ENCODE measurements at regions not wholly inside any gene's neighbourhood (a gene's known extent, or its start where the extent isn't known, plus 50 kb on each side); places are given as distances from the start of the nearest gene placed in this dataset.
"Not testable (repeated sequence)": the region's sequence is repeated elsewhere in the genome, so short reads cannot be mapped to it uniquely, and the experiment has no call there.

DNA sequence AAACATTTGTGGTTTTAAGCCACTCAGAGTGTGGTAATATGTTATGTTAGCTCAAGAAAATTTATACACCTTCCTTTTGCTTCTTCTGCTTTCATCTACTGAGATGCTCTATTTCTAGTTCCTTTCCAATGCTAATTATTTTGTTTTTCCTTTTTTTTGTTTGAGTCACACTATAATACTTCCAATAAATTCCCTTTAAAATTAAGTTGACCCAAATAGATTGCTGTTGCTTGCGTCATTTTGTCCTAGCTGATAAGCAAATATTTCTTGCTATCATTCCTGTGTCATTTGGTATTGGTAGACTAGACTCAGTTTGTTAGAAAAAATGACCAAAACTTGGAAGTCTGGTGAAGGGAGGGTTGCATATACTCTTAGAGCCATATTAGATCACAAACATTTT lies 437.0 kb upstream of the CNTN6 start:
- DNase-seq = no peak

DNA sequence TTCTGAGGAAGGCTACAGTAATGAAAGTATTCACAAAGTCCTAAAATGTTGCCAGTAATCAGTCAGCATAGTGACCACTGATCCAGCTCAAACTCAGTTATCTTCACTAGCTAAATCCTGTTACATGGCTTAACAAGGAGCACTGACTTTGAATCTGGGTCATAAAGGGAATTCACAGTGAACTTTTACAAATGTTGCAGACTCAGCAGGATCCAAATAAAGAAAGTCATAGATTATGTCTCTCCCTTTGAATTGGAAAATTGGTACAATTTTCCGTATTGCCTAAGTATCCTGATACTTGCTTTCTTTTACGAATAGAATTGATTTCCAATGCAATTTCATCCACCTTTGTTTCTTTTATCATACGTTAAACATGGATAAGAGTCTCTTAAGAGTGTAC lies 431.5 kb upstream of the CNTN6 start:
- no peak for DNase-seq

DNA sequence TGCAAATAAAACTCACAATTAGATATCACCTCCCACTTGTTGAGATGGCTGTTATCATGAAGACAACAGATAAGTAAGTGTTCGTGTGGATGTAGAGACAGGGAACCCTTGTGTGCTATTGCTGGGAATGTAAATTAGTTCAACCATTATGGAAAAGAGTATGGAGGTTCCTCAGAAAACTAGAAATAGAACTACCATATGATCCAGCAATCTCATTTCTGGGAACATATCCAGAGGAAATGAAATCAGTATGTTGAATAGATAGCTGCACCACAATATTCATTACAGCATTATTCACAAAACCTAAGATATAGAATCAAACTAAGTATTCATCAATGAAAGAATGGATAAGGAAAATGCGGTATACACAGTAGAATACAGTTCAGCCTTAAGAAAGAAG lies 418.7 kb upstream of the CNTN6 start:
- no peak for DNase-seq

DNA sequence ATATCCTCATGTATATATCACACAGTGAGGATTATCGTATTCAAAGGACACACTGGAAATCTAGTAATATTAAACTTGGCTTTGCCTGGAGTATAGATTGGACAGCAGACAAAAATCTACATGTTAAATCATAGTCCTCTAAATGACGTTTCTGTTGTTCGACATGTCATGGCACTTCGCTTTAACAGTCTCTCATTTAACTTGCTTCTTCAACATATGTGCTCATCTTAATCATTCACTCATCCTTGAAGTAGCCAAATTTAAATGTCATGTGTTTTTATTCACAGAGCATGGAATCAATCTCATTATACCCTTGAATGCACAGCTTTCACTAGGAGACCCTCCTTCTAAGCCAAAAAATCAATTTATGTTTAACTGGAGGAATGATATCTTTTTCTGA lies 417.0 kb upstream of the CNTN6 start:
- DNase-seq = no peak

DNA sequence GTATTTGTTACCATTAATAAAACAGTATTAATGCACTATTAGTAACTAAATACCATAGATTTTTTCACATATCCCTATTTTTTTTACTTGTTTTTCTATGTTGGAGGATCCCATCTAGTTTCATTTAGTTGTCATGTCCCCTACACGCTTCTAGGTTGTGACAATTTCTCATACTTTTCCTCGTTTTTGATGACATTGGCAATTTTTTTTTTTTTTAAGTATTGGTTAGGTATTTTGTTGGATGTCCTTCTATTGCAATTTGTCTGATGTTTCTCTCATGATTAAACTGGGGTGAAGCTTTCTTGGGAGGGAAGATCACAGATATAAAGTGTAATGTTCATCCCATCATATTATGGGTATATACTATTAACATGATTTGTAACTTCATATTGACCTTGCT lies 409.1 kb upstream of the CNTN6 start:
- DNase-seq = no peak

DNA sequence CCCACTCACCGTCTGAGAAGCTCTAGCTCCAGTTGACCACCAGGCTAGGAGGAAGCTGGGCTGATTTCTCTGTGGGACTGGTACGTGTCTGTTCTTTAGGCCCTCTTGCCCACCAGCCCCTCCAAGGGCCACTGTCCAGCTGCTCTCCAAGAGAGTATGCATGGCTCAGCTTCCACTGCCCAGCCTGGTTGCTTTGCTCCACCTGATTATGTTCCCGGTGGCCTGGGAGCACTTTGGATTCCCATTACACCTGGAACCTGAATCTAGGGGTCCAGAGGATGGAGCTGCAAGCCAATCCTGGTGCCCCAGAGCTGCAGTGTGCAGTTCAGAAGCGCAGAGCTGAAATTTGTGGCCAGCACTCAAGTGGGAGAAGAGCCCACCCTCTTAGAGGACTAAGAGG lies 402.1 kb upstream of the CNTN6 start:
- DNase-seq = no peak

DNA sequence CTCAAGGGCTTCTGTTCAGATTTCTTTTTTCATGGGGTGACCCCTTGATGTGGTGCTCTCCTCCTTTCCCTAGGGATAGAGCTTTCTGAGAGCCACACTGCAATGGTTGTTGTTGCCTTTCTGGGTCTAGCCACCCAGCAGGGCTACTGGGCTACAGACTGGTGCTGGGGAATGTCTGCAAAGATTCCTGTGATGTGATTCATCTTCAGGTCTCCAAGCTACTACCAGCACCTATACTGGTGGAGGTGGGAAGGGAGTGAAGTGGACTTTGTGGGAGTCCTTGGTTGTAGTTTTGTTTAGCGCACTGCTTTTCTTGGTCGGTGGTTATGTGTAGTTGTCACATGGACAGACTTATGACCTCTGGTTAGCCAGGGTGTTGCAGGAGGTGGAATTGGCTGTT lies 392.3 kb upstream of the CNTN6 start:
- DNase-seq = no peak

DNA sequence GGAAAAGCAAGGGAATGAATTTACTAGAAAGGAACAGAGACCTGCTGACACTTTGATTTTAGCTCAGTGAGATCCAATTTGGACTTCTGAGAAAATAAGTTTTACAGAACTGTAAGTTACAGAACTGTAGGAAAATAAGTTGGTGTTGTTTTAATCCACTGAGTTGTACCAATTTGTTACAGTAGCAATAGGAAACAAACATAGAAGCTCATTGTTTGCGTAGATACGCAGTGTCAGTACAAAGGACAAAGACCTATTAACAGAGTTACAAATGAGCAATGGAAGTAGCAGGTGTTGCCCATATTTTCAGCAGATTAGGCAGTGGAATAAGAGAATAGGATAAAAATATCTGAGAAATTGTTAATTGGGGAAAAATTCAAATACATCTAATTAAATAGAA lies 385.8 kb upstream of the CNTN6 start:
- DNase-seq = no peak

DNA sequence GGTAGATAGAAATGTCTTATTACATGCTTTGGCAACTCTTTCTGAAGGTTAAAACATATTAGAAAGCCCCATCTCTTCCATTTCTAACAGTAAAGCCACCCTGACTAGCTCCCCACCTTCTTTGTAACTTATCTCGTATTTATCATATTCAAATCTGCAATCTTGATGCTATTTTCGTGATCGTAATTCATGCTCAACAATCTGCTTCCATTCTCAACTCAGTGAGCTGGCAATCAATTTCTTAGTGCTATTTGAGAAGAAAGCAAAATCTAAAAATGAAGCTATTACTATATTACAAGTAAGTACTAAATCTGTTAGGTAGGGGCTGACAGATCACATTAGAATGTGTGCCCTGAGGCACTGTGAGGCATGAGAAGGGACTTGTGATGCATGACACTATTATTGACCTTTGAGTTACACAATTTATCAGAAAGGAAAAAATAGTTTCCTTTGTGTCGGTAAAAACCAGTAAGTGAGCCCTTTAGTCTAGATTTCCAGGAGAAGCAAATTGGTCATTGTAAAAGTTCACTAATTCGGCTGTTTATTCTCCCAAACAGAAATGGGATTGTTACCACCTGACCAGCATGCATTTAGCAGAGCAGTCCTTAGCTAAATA lies 379.7 kb upstream of the CNTN6 start:
- DNase-seq = no peak

DNA sequence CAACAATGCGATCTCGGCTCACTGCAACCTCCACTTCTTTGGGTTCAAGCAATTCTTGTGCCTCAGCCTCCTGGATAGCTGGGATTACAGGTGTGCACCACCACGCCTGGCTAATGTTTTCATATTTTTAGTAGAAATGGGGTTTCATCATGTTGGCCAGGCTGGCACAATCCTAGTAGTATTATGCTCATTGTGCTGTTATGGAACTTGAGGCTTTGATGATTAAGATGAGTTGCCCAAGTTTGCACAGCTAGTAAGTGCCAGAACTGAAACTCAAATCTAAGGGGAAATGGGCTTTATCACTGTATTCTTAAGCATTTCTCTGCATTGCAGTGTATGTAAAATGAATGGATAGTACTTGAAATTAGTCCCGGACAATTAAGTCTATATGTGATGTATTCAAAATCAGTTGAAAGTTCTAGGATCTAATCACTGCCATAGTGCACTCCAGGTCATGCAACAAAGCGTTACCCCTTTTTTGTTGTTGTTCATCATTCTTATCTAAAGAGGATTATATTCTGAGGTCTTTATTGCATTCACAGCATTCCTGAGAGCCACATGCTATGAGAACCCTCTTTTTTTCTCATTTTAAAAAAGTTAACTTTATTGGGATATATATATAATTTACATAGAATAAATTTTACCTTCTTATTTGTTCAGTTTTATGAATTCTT lies 378.7 kb upstream of the CNTN6 start:
- no peak for DNase-seq

DNA sequence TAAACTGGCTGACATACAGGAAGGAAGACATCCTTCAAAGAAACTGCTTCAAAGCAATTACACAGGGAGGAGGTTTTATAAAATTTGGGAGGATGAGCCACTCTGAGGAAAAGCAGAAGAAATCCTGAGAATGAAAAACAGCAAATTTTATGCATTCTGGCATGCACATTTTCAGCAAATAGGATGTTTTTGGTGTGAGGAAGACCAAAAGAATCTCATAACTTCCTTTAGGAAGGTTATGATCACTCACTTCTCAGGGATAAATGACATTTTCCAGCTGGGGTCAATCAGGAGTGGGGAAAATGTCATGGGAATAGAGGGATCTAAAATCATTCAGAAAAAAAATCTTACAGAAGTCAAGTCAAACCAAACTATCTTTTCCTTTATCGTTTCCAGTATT lies 371.7 kb upstream of the CNTN6 start:
- no peak for DNase-seq

DNA sequence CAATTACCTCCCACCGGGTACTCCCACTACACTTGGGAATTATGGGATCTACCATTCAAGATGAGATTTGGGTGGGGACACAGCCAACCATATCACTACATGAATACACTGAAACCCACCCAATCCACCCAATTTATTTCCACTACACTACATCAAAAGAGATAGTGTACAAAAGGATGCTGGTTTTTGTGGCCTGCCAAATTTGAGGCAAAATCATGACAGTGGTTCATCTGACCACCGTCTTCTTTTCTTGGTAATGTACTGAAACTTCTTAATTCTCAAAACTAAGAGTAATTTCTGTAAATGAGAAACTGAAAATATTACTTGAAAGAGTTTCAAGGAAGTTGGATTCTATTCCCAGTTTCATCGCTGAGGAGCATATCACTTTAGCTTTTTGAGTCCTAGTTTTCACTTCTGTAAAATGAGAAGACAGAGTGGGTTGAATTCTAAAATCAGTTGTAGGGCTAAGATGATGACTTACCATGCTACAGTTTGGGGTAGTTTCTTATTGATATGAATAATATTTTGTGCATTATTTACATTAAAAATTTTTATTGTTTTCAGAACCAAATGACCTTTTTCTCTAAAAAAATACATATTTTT lies 360.4 kb upstream of the CNTN6 start:
- DNase-seq = no peak

DNA sequence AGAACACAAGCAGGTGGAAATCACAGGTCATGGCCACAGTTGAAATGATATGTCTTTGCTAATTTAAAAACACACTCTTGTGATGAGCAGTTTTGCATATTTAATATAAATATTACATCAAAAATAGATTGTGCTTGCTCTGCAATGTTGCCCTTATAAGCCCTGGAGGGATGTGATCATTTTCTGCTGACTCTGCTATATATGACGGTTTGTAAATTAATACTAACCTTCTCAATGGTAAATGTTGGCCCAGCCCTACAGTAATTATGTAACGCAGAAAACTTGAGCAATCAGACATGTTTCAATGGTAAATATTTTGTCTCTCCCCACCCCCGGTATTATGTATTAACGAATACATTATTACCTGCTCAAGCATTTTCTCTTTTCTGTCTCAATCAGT lies 359.5 kb upstream of the CNTN6 start:
- no peak for DNase-seq

DNA sequence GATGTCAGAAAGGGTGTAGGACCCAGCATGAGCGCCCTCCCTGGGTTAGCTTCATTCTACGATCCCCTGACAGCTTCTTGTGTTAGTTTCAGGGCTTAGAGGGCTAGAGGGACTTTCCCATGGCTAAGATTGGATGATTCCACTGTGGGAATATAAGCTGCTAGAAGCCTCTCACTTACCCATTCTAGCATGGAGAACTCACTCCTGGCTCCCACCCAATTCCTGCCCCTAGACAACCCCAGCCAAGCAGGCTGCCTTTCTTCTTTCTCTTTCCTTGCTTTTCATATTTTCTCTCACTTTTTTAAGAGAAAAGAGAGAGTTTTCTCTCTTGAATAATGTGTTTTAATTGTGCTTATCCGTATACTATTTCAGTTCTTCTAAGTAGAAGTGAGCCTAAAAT lies 335.1 kb upstream of the CNTN6 start:
- no peak for DNase-seq

DNA sequence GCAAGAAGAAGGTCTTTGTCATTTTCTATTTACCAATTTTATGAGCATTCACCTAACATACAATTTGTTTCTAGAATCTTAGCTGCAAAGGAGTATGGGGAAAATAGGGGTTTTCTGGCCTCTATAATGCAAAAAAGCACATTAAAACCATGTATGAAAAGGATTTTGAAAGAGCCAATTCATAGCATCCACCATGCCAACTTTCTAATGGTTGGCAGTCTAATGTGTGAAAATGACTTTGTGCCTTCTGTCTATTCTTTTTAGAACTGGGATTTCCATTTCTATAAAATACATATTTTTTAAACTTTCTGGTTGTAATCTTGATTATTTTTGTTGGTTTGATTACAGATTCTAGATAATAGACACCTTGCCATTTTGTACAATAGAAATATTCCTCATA lies 333.7 kb upstream of the CNTN6 start:
- DNase-seq = no peak

DNA sequence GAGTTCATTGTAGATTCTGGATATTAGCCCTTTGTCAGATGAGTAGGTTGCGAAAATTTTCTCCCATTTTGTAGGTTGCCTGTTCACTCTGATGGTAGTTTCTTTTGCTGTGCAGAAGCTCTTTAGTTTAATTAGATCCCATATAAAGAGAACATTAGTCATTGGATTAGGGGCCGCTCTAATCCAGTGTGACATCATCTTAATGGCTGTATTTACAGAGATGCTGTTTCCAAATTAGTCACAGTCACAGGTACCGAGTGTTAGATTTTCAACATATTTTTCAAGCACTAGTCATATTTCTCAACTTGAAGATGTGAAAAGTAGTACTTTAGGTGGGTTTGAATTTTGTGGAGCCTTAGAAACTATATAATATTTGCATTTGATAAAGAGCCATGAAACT lies 319.4 kb upstream of the CNTN6 start:
- DNase-seq = not testable (repeated sequence)

DNA sequence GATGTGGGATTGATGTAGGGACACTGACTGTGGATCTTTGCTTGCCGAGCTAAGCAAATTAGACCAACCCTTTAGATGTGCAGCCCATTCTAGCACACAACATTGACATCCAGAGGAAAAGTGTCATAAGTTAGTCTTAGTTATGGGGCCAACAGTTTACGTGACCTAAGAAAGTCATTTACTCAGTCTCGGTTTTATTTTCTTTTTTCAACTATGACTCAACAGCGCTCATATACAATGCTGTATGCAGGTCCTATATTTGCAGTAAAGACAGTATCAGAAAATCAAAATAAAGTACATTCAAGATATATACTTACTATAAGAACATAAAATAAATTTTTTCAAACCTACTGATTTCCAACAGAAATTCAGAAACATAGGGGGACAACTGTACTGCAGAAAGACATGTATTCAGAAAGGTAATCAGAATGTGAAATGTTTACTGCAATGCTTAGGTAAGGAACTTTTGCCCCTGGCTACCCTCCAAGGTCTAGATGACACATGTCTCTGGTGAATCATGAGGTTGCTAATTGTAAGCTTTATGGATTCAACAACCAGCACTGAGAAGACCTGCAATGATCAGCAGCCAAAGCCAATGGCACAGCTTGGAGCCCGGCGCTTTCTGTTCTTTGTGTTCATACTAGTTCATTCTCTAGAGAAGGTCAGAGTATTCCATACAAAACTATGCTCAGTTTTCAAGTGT lies 317.5 kb upstream of the CNTN6 start:
- DNase-seq = no peak

DNA sequence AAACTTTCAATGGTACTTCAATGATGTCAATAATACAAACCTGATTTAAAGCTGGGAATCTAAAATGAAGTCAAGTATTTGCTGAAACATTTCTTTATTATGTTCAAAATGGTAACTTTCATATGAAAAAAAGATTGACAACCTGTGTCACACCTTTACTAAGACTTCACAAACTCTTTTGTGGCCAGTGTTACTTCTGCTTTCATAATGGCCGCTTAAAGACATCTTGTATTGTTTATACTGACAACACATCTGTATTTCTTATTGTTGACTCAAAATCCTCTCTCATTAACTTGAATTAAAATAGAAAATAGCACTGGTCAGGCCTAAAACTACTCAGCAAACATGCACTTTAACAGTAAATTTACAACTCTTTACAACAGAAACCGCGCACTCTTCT lies 312.3 kb upstream of the CNTN6 start:
- no peak for DNase-seq

DNA sequence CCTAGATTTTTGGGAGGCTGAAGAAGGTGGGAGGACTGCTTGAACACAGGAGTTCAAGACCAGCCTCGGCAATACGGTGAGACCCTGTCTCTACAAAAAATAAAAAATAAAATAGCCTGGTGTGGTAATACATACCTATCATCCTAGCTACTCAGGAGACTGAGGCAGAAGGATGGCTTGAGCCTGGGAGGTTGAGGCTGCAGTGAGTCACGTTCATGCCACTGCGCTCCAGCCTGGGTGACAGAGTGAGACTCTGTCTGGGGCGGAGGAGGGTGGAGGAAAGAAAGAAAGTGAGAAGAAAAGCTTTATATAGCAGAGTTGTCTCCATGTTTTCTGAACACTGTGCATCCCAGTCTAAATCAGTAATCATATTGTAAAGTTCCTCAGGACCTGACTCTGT lies 301.4 kb upstream of the CNTN6 start:
- no peak for DNase-seq

DNA sequence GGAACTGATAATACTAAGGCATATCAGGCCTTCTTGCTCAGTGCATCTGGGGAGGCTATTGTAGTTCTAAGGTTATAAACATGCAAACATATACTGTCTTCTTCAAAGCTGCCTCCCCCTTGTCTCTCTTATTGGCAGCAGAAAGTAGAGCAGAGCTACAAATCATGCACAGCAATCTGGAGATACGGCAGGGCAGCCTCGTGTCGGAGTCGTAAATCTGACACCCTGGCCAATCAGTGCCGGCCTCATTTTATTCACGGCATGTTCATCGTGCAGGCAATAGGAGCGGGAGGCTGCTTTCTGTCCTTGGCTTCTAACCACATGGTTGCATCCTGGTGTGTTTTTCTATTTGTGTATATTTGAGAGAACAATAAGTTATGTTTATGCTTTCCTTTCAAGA lies 300.2 kb upstream of the CNTN6 start:
- DNase-seq = no peak

DNA sequence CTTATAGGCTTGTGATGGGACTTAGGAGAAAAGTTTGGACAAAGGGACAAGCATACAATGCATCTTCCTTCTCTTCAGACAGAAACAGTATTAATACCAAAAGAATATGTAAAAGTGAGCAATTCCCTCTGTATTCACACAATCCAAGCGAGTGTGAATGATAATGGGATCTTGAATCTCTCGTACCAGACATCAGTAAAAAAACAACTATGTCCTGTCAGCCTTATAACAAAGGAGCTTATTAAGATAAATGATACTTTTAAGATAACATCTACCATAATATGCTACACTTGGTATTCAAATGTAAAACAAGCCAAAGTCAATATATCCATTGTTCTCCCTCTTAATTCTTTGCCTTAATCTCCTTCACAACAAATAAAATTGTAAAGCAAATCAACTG lies 288.6 kb upstream of the CNTN6 start:
- DNase-seq = no peak

DNA sequence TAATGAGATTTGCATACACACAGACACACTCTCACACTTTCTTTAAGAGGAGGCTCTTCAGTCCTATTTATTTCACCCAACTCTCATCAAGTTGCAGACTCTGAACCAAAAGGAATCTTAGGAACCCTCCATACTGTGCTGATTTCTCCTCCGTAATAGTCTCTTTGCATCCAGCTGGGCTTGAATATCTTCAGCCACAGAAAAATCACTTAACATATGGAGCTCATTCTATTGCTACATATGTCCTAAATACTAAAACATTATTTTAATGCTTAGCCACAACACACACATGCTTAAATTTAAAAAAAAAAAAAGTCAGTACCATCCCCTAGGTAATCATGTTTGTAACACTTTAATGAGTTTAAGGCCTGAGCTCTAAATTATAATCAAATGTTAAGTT lies 287.5 kb upstream of the CNTN6 start:
- DNase-seq = no peak

DNA sequence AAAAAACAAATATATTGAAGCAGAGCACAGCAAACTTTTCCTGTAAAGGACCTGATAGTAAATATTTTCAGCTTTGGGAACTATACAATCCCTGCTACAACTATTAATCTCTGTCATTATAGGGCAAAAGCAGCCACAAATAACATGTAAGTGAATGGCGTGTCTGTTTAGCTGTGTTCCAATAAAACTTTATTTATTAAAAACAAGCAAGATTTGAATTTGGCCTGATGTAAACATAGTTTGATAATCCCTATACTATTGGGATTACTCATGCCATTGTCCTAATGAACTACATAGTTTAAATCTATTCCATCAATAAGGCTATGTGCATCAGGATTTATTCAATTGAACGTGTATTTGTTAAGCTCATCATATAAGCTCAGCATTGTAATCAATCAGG lies 286.8 kb upstream of the CNTN6 start:
- DNase-seq = no peak

DNA sequence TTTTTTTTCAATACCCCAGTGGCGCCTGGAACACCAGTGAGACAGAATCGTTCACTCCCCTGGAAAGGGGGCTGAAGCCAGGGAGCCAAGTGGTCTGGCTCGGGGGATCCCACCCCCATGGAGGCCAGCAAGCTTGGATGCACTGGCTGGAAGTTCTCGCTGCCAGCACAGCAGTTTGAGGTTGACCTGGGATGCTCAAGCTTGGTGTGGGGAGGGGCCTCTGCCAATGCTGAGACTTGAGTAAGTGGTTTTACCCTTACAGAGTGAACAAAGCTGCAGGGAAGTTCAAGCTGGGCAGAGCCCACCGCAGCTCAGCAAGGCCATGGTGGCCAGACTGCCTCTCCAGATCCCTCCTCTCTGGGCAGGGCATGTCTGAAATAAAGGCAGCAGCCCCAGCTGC lies 276.2 kb upstream of the CNTN6 start:
- DNase-seq = no peak
